HG02642 (cell line): ENCODE measurements at regions not wholly inside any gene's neighbourhood (a gene's known extent, or its start where the extent isn't known, plus 50 kb on each side); places are given as distances from the start of the nearest gene placed in this dataset.

ENCODE experiments used
- ATAC-seq: cut with Tn5 transposase; IDR thresholded peaks from one replicate; pipeline ENCODE4 v1.9.1; 2021; ENCODE audit warnings: mild to moderate bottlenecking; ENCODE audit not compliant: unreplicated experiment, poor library complexity

DNA sequence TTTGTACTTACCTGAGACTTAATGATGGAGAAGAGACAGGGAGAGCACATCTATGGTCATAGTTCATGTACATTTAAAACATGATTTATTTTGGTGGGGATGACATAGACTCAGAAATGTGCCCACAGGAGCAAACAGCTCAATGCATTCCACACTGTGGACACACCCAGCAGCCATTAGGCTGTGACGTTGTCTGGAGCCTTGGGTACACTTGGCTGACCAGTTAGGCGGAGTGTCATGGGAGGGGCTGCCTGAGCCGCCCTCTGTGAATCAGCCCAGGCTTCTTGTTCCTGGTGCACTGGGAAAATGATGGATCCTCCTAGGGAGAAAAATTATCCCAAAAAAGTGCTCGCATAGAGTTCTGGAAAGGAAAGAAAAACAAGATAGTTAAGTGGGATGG, 231.0 kb upstream of the GMDS start:
- no peak for ATAC-seq

DNA sequence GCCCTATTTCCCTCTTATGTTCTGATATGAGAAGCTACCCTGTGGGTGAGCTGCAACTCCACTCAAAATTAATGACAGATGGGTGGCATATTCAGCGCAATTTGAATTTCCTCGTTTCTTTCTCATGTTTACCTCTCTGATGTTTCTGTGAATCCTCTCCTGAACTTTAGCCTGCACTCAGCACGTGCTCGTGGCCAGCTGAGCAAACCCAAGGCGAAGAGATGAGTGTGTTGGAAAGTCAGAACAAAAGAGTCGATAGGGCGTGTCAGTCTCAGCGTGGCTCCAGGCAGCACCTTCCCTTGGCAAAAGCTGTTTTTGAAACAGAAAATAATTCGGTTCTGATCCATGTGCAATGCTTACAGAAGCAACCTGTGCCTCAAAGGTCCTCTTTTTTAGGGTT, 226.1 kb upstream of the GMDS start:
- ATAC-seq, result no peak

DNA sequence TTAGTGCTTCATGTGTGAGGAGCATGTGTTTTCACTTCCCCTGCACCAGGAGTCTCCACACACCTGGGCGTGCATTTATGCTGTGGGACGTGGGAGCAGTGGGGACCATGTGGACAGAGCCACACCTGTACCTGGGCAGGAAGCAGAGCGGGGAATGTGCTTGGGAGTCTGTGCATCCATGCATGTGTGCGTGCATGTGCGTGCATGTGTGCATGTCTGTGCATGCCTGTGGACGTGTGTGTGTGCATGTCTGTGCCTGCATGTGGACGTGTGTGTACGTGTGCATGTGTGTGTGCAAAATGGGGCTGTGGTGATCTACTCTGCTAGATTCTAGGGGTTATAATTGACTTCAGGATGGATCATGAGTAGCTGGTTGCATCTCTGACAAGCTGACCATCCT, 224.0 kb upstream of the GMDS start:
- ATAC-seq, result no peak

DNA sequence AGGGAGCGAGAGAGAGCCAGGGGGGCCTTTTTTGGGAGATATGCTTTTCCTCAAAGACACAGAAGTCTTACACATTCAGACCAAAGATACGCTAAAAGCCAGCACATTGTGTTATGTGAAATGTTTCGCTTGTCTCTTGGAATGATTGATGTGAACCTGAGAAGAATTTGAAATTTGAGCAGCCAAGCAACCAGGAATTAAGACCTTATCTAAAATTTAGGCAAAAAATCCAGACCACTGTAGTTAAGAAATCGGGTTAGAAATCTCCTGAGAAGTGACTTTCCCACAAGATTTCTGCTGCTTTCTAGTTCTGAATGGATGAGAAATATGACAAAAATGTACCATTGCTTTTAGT, 223.2 kb upstream of the GMDS start:
- no peak for ATAC-seq

DNA sequence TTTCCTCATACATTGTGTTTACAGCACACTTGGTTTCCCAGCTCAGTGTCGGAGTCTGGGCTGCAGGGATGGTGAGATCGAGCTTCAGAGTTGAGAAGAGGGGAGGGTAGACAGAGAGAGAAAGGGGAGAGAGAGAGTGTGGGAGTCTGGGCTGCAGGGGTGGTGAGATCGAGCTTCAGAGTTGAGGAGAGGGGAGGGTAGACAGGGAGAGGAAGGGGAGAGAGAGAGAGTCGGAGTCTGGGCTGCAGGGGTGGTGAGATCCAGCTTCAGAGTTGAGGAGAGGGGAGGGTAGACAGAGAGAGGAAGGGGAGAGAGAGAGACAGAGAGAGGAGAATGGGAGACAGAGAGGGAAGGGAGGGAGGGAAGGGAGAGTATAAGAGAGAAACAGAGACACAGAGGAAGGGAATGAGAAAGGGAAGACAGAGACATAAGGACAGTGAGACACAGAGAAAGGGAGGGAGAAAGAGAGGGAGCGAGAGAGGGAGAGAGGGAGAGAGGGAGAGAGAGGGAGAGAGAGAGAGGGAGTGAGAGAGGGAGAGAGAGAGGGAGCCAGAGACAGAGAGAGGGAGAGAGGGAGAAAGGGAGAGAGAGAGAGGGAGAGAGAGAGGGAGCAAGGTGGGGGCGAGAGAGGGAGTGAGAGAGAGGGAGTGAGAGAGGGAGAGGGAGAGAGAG, 222.7 kb upstream of the GMDS start:
- ATAC-seq, result no peak

DNA sequence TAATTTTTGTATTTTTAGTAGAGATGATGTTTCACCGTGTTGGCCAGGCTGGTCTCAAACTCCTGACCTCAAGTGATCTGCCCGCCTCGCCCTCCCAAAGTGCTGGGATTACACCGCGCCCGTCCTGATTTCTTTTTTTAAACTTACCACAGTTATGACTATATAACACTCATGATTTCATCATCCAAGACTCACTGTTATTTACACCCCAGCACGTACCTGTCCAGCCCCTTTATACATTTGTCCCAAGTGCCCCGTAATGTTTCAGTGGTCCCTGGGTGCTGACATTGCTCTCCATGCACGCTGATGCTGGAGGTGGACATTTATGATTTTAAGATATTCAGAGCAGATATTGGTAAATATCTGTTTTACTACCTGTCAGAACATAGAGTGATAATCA, 219.9 kb upstream of the GMDS start:
- ATAC-seq, result no peak

DNA sequence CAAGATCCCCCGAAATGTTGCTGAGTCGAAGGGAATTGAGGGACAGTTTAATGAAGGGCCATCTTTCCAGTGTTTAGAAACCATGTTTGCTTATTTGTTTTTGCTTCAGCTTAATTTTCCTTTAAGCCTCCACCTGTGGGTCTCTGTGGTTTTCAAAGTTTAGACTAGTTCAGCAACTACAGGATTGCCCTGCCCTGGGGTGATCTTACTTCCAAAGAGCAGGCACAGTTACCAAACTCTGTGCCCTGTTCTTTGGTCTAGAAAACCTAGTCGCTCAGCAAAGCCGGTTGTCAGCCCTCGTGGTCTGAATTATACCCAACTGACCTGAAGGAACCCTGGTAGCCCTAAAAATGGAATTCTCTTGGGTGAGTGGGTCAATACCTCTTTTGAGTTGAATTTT, 219.2 kb upstream of the GMDS start:
- no peak for ATAC-seq

DNA sequence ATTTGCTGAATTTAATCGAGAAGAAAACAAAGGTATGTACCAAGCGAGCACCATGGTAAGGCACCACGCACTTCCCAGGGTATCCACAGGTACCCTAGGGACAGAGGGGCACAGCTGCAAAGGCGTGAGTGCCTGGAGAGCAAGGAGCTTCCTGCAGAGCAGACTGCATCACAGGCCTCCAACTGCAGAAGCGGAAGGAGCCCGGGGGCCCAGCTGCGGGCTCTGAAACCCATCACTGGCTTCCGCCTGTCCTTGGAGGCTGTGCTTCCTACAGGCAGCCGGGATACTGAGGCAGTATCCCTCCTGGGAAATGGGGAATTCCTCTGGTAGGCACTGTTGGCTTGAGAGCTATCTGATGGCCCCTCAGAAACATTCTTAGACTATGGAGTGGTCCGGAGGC, 217.4 kb upstream of the GMDS start:
- ATAC-seq, result no peak

DNA sequence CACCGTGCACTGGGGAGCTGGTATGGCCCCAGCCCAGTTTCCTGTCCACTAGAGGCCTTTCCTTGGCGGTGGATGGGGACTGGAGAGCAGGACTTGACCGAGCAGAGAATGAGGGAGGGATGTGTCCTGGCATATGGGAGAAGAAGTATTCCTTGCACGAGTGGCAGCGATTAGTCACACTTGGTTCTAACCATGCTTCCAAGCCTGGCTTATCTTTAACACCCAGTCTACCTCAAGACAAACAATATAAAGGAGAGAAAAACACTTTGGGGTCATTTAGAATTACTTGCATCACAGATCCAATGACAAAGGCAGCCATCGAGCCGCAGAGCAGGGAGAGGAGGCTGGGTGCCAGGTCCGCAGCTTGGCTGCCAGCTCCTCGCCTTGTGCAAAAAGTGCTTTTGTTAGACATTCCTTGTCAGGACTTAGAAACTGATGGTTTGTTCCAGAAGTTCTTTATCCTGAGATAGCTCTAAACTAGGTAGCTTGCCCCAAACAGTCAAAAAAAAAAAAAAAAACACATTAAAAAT, 214.9 kb upstream of the GMDS start:
- no peak for ATAC-seq

DNA sequence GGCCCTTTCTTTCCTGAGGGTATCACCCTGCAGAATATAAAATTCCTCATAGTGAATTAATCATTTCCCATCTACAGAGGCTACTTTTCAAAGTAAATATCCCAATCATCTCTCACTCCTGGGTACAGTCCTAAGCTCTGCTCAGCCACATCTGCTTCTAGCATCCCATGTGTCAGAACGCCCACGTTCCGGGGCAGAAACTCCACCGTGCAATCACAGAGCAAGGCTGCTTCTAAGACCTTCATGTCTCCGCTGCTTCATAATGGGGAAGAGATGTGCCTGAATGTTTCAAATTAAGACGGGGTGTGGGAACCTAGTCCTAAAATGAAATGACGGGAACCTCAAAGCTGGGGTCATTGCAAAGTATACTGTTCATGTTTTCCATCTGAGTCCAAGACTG, 208.8 kb upstream of the GMDS start:
- ATAC-seq, result no peak

DNA sequence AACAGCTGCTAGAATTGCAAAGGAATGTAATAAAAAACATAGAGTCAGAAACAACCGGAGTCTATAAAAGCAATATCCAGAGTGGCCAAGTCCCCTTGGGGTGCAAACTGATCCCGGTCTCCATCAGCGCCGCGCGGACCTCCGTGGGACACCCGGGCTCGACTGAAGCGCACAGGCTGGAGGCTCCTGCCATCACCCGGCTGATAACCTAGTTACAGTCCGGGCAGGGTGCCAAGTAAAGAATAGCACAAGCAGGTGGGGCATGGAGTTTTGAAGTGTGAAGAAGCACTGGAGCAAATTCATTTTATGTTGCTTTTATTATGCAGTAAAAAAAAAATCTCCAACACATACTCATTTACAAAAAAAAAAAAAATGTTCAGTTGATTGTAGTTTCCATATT, 205.1 kb upstream of the GMDS start:
- no peak for ATAC-seq

DNA sequence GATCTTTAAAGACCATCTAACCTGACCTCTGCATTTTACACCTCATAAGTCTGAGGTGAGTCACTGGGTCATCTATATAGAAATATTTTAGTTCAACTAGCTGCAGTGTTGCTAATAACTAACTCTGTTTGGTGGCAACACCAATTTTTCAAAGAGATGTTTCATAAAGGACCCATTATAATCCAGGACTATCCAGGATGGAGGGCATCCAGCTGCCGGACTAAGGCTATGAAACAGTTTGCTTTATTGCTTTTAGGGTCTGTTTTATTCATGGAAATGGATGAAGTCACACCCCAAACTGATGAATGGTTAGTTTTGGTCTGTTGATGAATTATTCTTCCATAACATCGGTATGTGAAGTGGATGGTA, 204.2 kb upstream of the GMDS start:
- ATAC-seq, result no peak

DNA sequence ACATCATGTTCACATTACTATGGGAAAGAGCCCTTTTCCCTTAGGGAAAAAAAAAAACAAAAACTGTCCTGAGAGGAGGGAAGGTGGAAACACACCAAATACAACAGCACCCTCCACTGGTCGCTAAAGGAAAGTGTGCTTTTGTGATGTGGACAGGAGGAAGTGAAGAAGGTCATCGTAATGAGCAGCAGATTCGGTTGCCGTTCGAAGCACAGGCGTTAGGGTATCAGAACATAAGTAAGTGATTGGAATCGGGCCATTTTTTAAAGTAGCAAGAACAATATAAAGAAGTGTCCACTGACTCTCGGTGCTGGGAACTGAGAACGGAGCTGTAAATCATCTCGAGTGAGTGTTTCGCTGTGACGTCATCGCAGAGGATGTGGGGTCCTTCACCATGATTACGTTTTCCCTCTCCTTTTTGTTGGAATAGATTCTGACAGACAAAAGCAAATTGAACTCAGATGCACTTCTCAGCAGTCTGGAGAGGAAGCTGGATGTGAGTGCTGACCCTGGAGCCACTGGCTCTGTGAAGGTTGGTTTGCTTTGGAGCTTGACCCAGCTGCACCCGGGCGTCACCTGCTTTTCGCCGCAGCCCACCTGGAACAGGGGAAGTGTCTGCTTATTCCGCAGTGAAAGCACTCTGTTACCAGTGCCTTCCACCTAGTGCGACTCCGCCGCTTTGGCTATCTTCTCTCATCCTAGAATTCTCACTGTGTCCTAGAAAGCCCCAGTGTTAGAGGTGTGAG, 203.6 kb upstream of the GMDS start:
- no peak for ATAC-seq

DNA sequence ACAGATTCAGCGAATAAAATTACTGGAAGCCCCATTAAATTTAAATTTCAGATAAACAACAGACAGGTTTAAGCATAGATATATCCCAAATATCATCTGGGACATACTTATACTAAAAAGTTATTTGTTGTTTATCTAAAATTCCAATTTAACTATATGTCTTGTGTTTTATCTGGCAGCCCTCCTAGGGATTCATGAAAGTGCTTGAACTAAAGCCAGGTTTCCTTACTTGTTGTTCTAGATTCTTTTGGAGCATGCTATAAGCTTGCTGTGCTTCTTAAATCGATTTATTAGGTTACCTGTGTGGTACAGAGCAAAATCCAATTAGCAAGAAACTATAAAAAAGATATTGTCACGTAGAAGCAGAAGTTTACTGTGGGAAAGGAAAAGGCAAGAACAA, 202.5 kb upstream of the GMDS start:
- no peak for ATAC-seq

DNA sequence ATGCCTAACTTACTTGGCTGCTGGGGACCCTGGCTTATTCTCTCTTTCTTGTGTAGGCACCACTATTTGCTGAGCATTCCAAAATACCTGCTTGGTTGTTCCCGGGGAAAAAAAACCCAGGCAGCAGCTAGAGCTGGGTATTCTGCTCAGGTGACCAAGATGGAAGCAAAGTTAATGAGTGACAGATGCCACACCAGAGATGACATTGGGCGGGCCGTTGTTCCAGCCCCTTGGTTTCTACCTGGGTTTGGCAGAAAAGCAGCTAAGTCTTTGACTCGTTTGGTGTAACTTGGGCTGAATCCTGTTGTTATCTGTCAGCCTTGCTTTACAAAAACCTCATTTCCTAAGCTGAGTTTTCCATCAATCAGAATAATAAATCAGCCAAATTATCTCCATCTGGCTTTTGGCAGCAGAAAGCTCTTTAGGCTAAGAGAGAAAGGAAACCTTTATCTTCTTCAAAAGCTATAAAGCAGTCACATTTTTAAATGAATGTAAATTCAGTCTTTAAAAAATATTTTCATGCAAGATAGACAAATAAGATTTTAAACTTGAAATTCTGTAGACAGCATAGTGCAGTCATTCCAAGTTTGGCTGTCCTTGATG, 202.0 kb upstream of the GMDS start:
- ATAC-seq, result no peak

DNA sequence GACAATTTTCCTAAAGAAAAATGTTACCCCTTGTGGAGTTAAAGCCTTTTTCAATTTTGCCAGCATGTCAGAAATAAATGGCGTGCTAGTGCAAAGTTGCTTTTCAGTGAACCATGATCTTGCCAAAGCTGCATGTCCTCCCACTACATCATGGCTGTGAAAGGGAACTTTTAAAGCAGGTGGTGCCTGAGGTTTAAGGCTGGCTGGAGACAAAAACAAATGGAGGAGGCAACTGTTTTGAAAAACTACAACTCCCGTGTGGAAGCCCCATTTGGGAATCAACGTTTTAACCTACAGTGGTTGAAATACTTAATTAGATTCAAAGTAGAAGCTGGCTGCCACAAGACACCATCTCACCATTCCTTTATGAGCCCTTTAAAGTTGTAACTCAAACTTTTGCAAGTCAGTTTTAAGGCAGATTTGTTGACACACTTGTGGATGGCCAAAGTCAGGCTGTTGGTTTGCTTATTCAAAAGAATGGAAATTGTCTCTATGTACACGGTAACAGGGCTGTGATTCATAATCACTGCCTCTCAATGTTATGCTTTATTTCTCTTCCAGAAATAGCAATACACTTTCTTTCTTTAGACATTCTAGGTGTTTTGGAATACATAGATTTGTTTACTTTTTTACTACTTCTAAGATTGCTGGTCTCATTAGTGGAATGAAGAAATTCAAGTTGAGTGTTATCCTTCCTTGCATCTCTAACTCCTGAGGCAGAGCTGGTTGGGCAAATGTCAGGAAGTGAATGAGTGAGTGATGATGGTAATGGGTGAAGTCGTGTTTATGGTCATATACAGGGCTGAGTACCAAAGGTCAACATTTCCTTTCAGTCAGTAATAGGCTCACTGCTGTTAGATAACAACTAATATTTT, 196.4 kb upstream of the GMDS start:
- no peak for ATAC-seq

DNA sequence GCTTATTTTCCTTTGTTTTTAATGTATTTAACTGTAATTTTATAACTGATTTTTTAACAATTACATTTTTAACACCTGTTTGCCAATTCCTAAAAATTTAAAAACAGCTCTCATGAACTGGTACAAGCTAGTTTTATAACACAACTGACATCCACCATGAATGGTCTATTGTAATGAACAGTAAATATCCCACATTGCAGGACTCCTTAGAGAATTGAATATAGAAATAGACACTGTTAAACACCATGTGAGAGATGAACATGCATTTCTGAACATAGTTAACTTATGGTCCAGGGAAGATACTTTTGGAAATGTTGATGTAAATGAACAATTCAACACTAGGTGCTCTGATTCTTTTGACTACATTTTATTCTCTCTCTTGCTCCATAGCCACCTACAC, 195.1 kb upstream of the GMDS start:
- ATAC-seq, result no peak

DNA sequence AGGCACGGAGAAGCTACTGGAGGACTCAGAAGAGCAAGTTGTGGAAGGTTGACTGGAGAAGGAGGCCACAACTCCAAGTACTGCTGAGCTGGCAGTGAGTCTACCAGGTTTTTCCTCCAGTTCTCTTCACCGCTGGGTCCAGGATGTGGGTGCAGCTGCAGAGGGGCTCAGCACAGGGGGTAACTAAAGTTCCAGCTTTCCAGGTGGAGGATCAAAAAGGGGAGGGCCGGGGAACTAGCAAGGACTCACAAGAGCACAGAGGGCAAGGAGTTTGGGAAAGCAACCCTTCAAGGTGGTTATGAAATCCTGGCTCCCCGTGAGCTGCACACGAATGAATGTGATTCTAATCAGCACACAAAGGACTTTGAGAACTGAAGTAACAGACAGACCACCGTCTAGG, 194.2 kb upstream of the GMDS start:
- ATAC-seq, result no peak

DNA sequence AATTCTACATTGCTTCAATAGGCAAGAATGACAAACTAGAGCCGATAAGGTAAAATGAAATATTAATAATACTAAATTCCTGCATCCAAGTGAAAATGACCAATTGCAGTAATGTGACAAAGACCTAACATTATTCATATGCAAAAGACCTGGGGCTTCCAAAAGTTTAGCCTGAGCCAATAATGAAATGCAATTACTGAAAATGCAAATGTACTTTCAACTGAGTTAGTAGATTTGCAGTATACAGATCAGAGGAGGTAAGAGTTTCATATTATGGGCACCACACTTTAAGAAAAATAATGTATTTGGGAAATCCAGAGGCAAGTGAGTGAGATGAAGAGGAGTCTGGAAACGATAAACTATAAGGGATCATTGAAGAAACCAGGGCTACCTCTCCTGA, 193.7 kb upstream of the GMDS start:
- ATAC-seq, result no peak

DNA sequence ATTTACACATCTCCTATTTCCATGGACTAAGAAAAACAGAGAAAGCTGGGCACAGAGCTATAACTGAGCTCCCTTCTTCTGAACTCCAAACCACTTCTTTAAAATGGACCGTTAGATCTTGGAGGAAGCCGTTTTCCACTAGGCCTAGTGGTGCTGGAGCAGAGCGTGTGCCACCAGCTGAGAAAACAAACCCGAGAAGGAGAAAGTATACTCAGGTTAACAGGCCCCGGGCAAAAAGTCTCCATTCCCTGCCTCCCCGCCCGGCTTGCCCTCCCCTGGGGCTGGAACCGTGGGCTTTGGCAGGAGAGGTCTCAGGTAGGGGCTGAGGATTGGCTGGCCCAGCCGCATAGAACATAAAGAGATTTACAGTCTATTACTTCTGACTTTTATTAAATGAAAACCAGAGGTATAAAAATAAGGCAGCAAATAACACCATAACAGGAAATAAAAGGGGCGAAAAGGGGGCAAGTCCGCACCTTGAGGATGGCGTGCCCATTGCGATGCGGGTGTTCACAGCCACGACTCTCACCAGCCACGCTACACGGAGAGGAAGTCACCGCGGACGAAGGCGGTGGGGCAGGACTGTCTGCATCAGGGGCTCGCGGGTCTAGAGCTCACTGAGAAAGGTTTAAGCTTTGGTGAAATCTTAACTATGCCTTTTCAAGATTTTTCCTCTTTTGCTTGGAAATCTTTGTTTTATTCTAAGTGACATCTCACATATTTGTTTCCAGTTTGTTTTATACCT, 191.2 kb upstream of the GMDS start:
- no peak for ATAC-seq
